ENCODE measurements at regions not wholly inside any gene's neighbourhood (a gene's known extent, or its start where the extent isn't known, plus 50 kb on each side); places are given as distances from the start of the nearest gene placed in this dataset.

GRCh38 chr2:133838642-133839365, 270.5 kb upstream of the NCKAP5 start:
- DNase-seq (ENCODE audit: low read depth), result no peak

- no peak for DNase-seq (ENCODE audit: low read depth)
Observed at GRCh38 chr2:133839677-133840076, 271.4 kb upstream of the NCKAP5 start.

GRCh38 chr2:133840761-133841160, 272.5 kb upstream of the NCKAP5 start:
- DNase-seq (ENCODE audit: low read depth), result no peak

- peak; percentile 90 for DNase-seq (ENCODE audit: low read depth)
Observed at GRCh38 chr2:133841900-133842299, 273.6 kb upstream of the NCKAP5 start.

- no peak for DNase-seq (ENCODE audit: low read depth)
Observed at GRCh38 chr2:133842446-133842845, 274.2 kb upstream of the NCKAP5 start.

GRCh38 chr2:133843091-133843490, 274.8 kb upstream of the NCKAP5 start:
- DNase-seq (ENCODE audit: low read depth), result no peak

- peak; percentile 43 for DNase-seq (ENCODE audit: low read depth)
Observed at GRCh38 chr2:133843551-133843950, 275.3 kb upstream of the NCKAP5 start.

- DNase-seq (ENCODE audit: low read depth), result peak; percentile 87
Observed at GRCh38 chr2:133844214-133844892, 276.1 kb upstream of the NCKAP5 start.

GRCh38 chr2:133846476-133846875, 278.2 kb upstream of the NCKAP5 start:
- DNase-seq (ENCODE audit: low read depth), result no peak

- DNase-seq (ENCODE audit: low read depth), result no peak
Observed at GRCh38 chr2:133847591-133847990, 279.3 kb upstream of the NCKAP5 start.

GRCh38 chr2:133848111-133848649, 279.9 kb upstream of the NCKAP5 start:
- DNase-seq (ENCODE audit: low read depth), result no peak

GRCh38 chr2:133849341-133849740, 281.1 kb upstream of the NCKAP5 start:
- no peak for DNase-seq (ENCODE audit: low read depth)

GRCh38 chr2:133854603-133855200, 286.4 kb upstream of the NCKAP5 start:
- DNase-seq (ENCODE audit: low read depth), result no peak

- no peak for DNase-seq (ENCODE audit: low read depth)
Observed at GRCh38 chr2:133855526-133855925, 287.3 kb upstream of the NCKAP5 start.

- DNase-seq (ENCODE audit: low read depth), result no peak
Observed at GRCh38 chr2:133856678-133857077, 288.4 kb upstream of the NCKAP5 start.

- DNase-seq (ENCODE audit: low read depth), result no peak
Observed at GRCh38 chr2:133859578-133859977, 291.3 kb upstream of the NCKAP5 start.

- DNase-seq (ENCODE audit: low read depth), result peak; percentile 43
Observed at GRCh38 chr2:133862400-133862977, 294.2 kb upstream of the NCKAP5 start.

GRCh38 chr2:133863106-133863800, 295.0 kb upstream of the NCKAP5 start:
- no peak for DNase-seq (ENCODE audit: low read depth)

- no peak for DNase-seq (ENCODE audit: low read depth)
Observed at GRCh38 chr2:133865141-133865540, 296.9 kb upstream of the NCKAP5 start.

GRCh38 chr2:133867166-133867565, 298.9 kb upstream of the NCKAP5 start:
- DNase-seq (ENCODE audit: low read depth), result no peak

GRCh38 chr2:133871545-133872209, 303.4 kb upstream of the NCKAP5 start:
- peak; percentile 51 for DNase-seq (ENCODE audit: low read depth)

Data from Daoy (cell line).